ENCODE measurements at regions not wholly inside any gene's neighbourhood (a gene's known extent, or its start where the extent isn't known, plus 50 kb on each side); places are given as distances from the start of the nearest gene placed in this dataset.

DNA sequence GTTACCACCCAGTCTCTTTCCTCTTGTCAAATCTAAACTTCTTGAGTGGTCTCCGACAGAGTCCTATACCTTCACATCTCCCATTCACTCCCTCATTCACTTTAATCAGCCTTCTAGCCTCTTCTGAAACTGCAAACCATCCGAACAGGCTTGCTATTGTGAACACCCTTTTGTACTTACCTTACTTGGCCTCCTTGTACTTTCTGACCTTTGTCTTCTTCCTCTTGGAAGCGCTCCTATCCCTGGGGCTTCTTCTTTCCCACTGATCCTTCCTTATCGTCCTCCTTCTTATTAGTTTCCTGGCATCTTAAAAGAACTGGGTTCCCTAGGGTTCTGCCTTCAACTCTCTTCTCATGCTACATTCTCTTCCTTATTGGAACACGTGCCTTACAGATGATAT lies 76.9 kb upstream of the HIF1A start:
- intact Hi-C loops (cut with micrococcal nuclease): no loop called here
- Histone ChIP-seq H3K4me3 (replicated peaks in 1 of 2; ENCODE audit: low read depth in 1 of 2, low read length in 2 of 2) (no peak overlapping the region), H3K9ac (ENCODE audit: low read length) (no peak overlapping the region), H3K79me2 (ENCODE audit: insufficient read depth, low read length) (no peaks in the 10 kb centered on the region), H3K4me1 (ENCODE audit: control insufficient read depth in 1 of 2, insufficient read depth in 2 of 2, low read length in 2 of 2) (peaks cover 2 to 5% of the 10 kb centered on the region in 2 experiments; a peak in 2 of 4 replicates), H3K27ac (ENCODE audit: low read depth, low read length) (no peak overlapping the region), H3K27me3 (ENCODE audit: insufficient read depth, low read length) (no peaks in the 10 kb centered on the region), H4K20me1 (ENCODE audit: insufficient read depth) (no peaks in the 10 kb centered on the region), H3K36me3 (ENCODE audit: control insufficient read depth in 1 of 2, insufficient read depth in 2 of 2, low read length in 2 of 2) (no peaks in the 10 kb centered on the region), H3K9me3 (ENCODE audit: control insufficient read depth in 1 of 2, insufficient read depth in 1 of 2, low read depth in 1 of 2, low read length in 2 of 2) (no peaks in the 10 kb centered on the region), H2AFZ (ENCODE audit: low read depth, low read length, poor library complexity, severe bottlenecking) (no peak overlapping the region), H3K4me2 (ENCODE audit: low read length) (no peak overlapping the region), H3K9me2 (ENCODE audit: insufficient read depth) (no peaks in the 10 kb centered on the region; the same call in 1 of the 2 replicates)
- ChIA-PET CTCF (no interaction called here), RAD21 (ENCODE audit: low non-redundant PET in 1 of 2, low total read pairs in 2 of 2, uncharacterized antibody in 2 of 2, unreplicated experiment in 2 of 2) (no interaction called here), POLR2A (no interaction called here)
- BruUV-seq (replicated peaks): no TSS peak
- ATAC-seq (no peak), DNase-seq (ENCODE audit: low read depth, low spot score) (no peak)
- TF ChIP-seq SRF (IDR thresholded peaks at IDR 0.05; ENCODE audit: low read depth) (no peak), CEBPB (IDR thresholded peaks at IDR 0.05; ENCODE audit: low read depth) (no peak), EZH2phosphoT487 (IDR thresholded peaks at IDR 0.05; ENCODE audit: borderline replicate concordance) (no peak), RAD21 (IDR thresholded peaks at IDR 0.05; ENCODE audit: low read depth) (no peak), EGR1 (IDR thresholded peaks at IDR 0.05; ENCODE audit: low read depth) (no peak), JUND (IDR thresholded peaks at IDR 0.05) (no peak)
- TF ChIP-seq, protein P1, sequence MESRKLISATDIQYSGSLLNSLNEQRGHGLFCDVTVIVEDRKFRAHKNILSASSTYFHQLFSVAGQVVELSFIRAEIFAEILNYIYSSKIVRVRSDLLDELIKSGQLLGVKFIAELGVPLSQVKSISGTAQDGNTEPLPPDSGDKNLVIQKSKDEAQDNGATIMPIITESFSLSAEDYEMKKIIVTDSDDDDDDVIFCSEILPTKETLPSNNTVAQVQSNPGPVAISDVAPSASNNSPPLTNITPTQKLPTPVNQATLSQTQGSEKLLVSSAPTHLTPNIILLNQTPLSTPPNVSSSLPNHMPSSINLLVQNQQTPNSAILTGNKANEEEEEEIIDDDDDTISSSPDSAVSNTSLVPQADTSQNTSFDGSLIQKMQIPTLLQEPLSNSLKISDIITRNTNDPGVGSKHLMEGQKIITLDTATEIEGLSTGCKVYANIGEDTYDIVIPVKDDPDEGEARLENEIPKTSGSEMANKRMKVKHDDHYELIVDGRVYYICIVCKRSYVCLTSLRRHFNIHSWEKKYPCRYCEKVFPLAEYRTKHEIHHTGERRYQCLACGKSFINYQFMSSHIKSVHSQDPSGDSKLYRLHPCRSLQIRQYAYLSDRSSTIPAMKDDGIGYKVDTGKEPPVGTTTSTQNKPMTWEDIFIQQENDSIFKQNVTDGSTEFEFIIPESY (IDR thresholded peaks at IDR 0.05; ENCODE audit: extremely low read depth, insufficient replicate concordance, low read length): no peak

DNA sequence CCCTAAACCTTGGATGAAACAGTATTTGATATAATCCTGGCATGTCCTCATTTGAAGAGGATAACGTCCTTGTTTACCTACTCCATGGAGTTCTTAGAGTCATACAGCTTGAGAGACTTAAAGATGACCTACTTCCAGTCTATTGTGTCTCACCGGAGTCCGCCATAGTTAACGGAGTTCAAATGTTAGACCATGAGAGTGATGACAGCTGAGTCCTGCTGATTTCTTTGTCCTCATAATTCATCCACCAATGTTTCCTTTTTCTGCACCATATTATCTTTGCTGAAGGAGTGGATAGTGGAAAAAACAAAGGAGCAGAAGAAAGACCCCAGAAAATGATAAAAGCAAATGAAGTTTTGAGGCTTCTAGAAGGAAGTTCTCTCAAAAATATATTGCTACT lies 75.8 kb upstream of the HIF1A start:
- BruUV-seq (replicated peaks): no TSS peak
- POLR2A ChIA-PET: no interaction called here
- RAD21 ChIA-PET (ENCODE audit: low non-redundant PET in 1 of 2, low total read pairs in 2 of 2, uncharacterized antibody in 2 of 2, unreplicated experiment in 2 of 2): no interaction called here
- Histone ChIP-seq H3K79me2 (ENCODE audit: insufficient read depth, low read length) (no peaks in the 10 kb centered on the region), H3K9ac (ENCODE audit: low read length) (no peak overlapping the region), H3K4me3 (replicated peaks in 1 of 2; ENCODE audit: low read depth in 1 of 2, low read length in 2 of 2) (no peak overlapping the region), H3K36me3 (ENCODE audit: control insufficient read depth in 1 of 2, insufficient read depth in 2 of 2, low read length in 2 of 2) (no peaks in the 10 kb centered on the region), H3K27ac (ENCODE audit: low read depth, low read length) (no peak overlapping the region), H2AFZ (ENCODE audit: low read depth, low read length, poor library complexity, severe bottlenecking) (no peak overlapping the region), H3K9me3 (ENCODE audit: control insufficient read depth in 1 of 2, insufficient read depth in 1 of 2, low read depth in 1 of 2, low read length in 2 of 2) (no peaks in the 10 kb centered on the region), H4K20me1 (ENCODE audit: insufficient read depth) (no peaks in the 10 kb centered on the region), H3K9me2 (ENCODE audit: insufficient read depth) (no peaks in the 10 kb centered on the region; the same call in 1 of the 2 replicates), H3K27me3 (ENCODE audit: insufficient read depth, low read length) (no peaks in the 10 kb centered on the region), H3K4me1 (ENCODE audit: control insufficient read depth in 1 of 2, insufficient read depth in 2 of 2, low read length in 2 of 2) (peaks cover 2 to 5% of the 10 kb centered on the region in 2 experiments; a peak in 2 of 4 replicates), H3K4me2 (ENCODE audit: low read length) (no peak overlapping the region)
- no peak for ATAC-seq
- intact Hi-C loops (cut with micrococcal nuclease): no loop called here
- CTCF ChIA-PET: no interaction called here
- DNase-seq (ENCODE audit: low read depth, low spot score): no peak
- TF ChIP-seq EZH2 (IDR thresholded peaks at IDR 0.05): no peak
- TF ChIP-seq, protein P2, sequence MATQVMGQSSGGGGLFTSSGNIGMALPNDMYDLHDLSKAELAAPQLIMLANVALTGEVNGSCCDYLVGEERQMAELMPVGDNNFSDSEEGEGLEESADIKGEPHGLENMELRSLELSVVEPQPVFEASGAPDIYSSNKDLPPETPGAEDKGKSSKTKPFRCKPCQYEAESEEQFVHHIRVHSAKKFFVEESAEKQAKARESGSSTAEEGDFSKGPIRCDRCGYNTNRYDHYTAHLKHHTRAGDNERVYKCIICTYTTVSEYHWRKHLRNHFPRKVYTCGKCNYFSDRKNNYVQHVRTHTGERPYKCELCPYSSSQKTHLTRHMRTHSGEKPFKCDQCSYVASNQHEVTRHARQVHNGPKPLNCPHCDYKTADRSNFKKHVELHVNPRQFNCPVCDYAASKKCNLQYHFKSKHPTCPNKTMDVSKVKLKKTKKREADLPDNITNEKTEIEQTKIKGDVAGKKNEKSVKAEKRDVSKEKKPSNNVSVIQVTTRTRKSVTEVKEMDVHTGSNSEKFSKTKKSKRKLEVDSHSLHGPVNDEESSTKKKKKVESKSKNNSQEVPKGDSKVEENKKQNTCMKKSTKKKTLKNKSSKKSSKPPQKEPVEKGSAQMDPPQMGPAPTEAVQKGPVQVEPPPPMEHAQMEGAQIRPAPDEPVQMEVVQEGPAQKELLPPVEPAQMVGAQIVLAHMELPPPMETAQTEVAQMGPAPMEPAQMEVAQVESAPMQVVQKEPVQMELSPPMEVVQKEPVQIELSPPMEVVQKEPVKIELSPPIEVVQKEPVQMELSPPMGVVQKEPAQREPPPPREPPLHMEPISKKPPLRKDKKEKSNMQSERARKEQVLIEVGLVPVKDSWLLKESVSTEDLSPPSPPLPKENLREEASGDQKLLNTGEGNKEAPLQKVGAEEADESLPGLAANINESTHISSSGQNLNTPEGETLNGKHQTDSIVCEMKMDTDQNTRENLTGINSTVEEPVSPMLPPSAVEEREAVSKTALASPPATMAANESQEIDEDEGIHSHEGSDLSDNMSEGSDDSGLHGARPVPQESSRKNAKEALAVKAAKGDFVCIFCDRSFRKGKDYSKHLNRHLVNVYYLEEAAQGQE (IDR thresholded peaks at IDR 0.05; ENCODE audit: low read depth): no peak
- no peak for TF ChIP-seq SP1 (IDR thresholded peaks at IDR 0.05; ENCODE audit: low read depth)
- TF ChIP-seq, protein P3, sequence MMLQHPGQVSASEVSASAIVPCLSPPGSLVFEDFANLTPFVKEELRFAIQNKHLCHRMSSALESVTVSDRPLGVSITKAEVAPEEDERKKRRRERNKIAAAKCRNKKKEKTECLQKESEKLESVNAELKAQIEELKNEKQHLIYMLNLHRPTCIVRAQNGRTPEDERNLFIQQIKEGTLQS (IDR thresholded peaks at IDR 0.05): no peak
- TF ChIP-seq ZFX (IDR thresholded peaks at IDR 0.05): no peak
- no peak for TF ChIP-seq FOSL1 (IDR thresholded peaks at IDR 0.05; ENCODE audit: low read depth)
- TF ChIP-seq POLR2AphosphoS5 (IDR thresholded peaks at IDR 0.05; ENCODE audit: low read depth, low read length): no peak
- no peak for TF ChIP-seq EGR1 (IDR thresholded peaks at IDR 0.05; ENCODE audit: low read depth)
- TF ChIP-seq TCF7L2 (IDR thresholded peaks at IDR 0.05; ENCODE audit: borderline replicate concordance, extremely low read depth, insufficient read depth, insufficient read length): no peak
- TF ChIP-seq JUND (IDR thresholded peaks at IDR 0.05): no peak
- no peak for TF ChIP-seq SRF (IDR thresholded peaks at IDR 0.05; ENCODE audit: low read depth)
- no peak for TF ChIP-seq POLR2A (IDR thresholded peaks at IDR 0.05; ENCODE audit: borderline replicate concordance, extremely low read depth, insufficient read depth, insufficient read length)
- TF ChIP-seq CBX3 (IDR thresholded peaks at IDR 0.05; ENCODE audit: low read depth): no peak
- TF ChIP-seq, protein P4, sequence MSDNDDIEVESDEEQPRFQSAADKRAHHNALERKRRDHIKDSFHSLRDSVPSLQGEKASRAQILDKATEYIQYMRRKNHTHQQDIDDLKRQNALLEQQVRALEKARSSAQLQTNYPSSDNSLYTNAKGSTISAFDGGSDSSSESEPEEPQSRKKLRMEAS (IDR thresholded peaks at IDR 0.05): no peak
